HG02884 (cell line): ENCODE measurements at regions not wholly inside any gene's neighbourhood (a gene's known extent, or its start where the extent isn't known, plus 50 kb on each side); places are given as distances from the start of the nearest gene placed in this dataset.

Experiments used
- ATAC-seq: cut with Tn5 transposase; IDR thresholded peaks from one replicate; pipeline ENCODE4 v1.9.1; 2021; ENCODE audit warnings: mild to moderate bottlenecking, moderate library complexity; ENCODE audit not compliant: unreplicated experiment

- ATAC-seq: no peak
Observed at GRCh38 chr4:180571516-180572055, 1671.6 kb upstream of the TENM3 start.

DNA sequence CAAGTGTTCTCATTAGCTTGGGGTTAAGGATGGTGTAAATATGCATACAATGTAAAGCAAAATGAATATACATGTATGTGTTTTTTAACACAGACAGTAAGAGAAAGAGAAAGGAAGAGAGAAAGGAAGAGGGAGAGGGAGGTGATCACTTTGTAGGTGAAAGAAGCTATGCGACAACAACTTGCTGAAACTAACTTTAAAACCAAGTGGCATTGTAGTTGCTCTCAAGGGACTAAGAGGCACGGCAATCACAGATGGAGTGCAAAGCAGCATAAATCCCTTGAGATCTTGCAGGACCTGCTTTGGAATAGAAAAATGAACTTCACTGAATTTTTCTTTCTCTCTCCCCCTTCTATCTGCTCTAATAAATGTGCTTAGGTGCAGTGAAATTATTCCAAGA lies 1665.0 kb upstream of the TENM3 start:
- no peak for ATAC-seq

- ATAC-seq: no peak
Observed at GRCh38 chr4:180581061-180581460, 1662.1 kb upstream of the TENM3 start.

- no peak for ATAC-seq
Observed at GRCh38 chr4:180587379-180587778, 1655.8 kb upstream of the TENM3 start.

DNA sequence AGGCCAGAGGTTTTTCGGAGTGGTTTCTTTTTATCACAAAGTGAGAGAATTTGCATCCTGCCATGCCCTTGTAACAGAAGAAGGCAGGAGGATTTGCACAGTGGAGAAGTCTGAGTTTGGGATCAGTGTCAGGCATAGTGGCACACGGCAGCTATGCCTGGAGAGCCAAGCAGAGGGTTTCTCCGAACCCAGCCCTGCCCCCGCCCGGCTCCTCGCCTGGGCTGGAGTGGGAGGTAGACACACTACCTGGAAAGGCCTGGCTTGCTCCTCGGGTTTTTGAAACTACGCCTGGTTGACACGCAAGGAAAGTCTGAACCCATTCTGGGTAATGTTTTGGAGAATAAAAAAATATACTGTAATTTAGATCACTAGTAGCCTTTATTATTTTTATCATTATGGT lies 1653.6 kb upstream of the TENM3 start:
- no peak for ATAC-seq

- ATAC-seq: no peak
Observed at GRCh38 chr4:180596888-180597483, 1646.2 kb upstream of the TENM3 start.

GRCh38 chr4:180598281-180598680 lies 1644.9 kb upstream of the TENM3 start:
- no peak for ATAC-seq

GRCh38 chr4:180603791-180604190 lies 1639.4 kb upstream of the TENM3 start:
- no peak for ATAC-seq

DNA sequence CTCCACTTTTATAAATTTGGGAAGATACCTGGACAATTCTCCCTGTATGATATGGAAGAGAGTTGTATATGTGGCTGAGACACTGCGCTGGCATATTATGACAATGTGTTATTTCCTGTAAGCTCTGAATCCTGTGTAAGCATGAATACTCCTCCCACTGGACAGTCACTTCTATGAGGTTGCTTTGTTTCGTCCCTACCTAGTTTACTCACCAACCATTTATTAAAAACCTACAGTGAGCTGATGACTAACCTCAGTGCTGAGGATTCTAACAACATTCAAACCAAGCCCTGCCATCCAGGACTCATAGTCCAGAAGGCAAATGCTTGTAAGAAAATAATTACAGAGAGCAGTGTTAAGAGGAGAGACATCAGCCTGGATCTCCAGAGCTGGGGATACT lies 1632.9 kb upstream of the TENM3 start:
- ATAC-seq: no peak

GRCh38 chr4:180615746-180616145 lies 1627.5 kb upstream of the TENM3 start:
- no peak for ATAC-seq

- no peak for ATAC-seq
Observed at GRCh38 chr4:180617196-180617595, 1626.0 kb upstream of the TENM3 start.

DNA sequence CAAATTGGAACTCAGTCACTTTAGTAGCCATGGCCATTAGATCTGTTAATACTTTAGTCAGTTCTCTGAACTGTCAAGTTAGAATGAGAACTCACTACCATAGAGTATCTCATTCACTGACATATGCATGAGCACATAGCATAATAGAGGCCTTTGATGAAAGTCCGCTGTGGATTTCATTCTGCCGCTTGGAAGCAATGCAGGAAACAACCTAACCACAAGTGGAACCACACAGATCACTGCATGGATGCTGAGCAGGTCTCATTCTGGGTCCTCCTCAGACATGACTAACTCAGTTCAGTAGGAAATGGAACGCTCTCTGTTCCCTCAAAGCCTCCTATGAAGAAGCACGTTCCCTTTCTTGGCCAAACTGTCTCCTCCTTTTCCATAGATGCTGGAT lies 1624.8 kb upstream of the TENM3 start:
- no peak for ATAC-seq

GRCh38 chr4:180619440-180619839 lies 1623.8 kb upstream of the TENM3 start:
- ATAC-seq: no peak

DNA sequence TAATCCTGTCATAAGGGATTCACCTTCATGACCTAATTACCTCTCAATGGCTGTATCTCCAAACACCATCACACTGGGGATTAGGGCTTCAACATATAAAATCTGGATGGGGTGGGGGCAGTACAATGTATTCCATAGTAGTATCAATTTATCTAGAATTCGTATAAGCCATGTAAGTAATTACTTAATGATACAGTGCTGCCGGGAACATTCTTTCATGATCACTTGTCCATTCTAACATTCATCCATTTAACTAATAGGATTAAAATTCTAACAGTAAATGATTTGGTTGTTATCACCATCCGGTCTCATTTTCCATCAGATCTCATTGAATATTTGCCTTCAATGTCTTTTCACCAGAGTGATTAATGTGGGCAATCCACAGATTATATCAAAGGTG lies 1620.9 kb upstream of the TENM3 start:
- no peak for ATAC-seq

- ATAC-seq: no peak
Observed at GRCh38 chr4:180625653-180626052, 1617.5 kb upstream of the TENM3 start.

DNA sequence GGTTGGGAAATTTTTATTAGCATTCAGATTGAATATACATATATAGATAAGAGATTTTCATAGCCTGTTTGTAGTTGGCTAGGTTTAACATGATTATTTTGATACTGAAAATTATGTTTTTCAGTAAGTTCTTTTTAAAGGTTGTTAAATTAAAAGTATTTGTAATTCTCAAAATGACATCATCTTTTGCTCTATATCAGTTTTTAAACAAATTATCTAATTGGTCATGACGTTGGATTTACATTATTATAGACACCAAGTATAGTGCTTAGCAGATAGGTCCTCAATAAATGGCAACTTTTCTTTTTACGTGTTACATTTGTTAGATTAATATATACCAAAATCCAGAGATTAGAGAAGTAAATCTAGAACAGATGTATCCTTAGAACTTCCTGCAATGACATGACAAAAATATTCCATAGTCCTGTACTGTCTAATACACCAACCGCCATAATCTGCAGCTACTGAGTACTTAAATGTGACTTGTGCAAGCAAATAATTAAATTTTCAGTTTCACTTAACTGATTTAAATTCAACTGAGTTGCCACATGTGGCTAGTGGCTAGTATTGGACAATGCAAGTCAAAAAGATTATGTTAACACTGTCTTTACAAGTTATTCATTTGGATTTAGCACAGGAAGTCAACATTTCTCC lies 1613.1 kb upstream of the TENM3 start:
- no peak for ATAC-seq

- no peak for ATAC-seq
Observed at GRCh38 chr4:180634306-180634705, 1608.9 kb upstream of the TENM3 start.

DNA sequence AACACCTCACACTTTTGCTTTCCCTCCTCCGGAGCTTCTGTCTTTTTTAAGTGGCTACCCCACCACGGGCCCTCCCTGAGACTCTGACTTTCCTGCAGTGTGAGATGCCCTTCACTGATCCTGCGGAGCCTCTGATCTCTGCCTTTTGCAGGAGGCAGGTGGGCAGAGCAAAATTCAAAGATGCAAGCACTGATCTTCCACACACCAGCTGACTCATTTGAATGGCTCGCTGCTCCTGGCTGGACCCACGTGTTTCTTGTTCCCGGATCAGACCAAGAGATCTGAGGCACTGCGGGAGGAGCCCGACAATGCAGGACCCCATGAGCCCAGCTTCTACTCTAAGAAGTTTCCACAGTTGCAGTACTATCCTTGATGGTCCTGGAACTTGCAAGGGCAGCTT lies 1607.9 kb upstream of the TENM3 start:
- no peak for ATAC-seq

- no peak for ATAC-seq
Observed at GRCh38 chr4:180636696-180637404, 1606.4 kb upstream of the TENM3 start.

- no peak for ATAC-seq
Observed at GRCh38 chr4:180637616-180638015, 1605.6 kb upstream of the TENM3 start.

DNA sequence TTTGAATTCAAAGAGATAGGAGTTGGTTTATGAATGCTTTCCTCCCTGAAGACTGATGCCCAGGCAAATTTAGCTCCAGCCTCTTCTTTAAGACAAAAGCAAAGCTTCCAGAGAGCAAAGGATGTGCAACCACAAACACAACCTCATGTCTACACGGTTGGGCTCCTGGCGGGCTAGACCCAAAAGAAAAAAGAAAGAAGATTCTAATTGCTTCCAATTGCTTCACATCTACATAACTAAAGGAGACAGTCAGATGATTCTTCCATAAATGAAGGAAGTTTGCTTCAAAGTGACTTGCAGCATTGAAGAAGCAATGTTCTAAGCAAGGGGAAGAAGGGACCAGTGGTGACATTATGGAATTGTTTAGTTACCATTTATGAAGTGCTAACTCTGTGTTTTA lies 1603.0 kb upstream of the TENM3 start:
- no peak for ATAC-seq

DNA sequence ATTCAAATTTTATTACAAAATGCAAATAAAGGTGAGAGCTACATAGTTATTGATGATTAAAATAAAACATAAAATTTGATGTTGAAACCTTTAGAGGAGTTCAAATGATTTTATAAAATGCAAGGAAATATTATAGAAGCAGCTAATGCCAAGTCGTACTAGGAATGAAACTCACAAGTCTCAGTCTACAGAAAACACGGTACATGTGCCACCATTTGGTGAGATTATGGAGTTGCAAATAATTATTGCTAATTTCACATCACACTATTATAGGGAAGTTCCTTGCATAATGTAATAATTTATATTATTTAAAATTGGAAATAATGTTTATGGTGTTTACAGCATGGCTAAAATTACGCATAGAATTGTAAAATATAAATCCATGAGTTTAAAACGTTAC lies 1601.7 kb upstream of the TENM3 start:
- no peak for ATAC-seq
